ENCODE measurements at regions not wholly inside any gene's neighbourhood (a gene's known extent, or its start where the extent isn't known, plus 50 kb on each side); places are given as distances from the start of the nearest gene placed in this dataset.
"Not testable (repeated sequence)": the region's sequence is repeated elsewhere in the genome, so short reads cannot be mapped to it uniquely, and the experiment has no call there.

- H3K27ac Mint-ChIP-seq; H3K36me3 ChIP-seq (ENCODE audit: insufficient read depth); H3K9me2 ChIP-seq (ENCODE audit: insufficient read depth); H3K79me2 ChIP-seq (replicated peaks; ENCODE audit: insufficient read depth); H3K27ac ChIP-seq (ENCODE audit: low read depth); H3K4me3 ChIP-seq; DNase-seq (ENCODE audit: low spot score); H3F3A ChIP-seq (replicated peaks; ENCODE audit: low read depth); ATAC-seq; H2AFZ ChIP-seq; H3K4me2 ChIP-seq; H3K27me3 Mint-ChIP-seq (ENCODE audit: insufficient read depth, low read depth, poor library complexity); H3K9me3 Mint-ChIP-seq; H3K27me3 ChIP-seq (ENCODE audit: insufficient read depth); H3K36me3 Mint-ChIP-seq (ENCODE audit: low read depth); H3K4me3 Mint-ChIP-seq; H4K20me1 ChIP-seq (replicated peaks; ENCODE audit: insufficient read depth): not testable (repeated sequence)
- H3K4me1 Mint-ChIP-seq = peaks cover 18% of the 10 kb centered on the region
- H3K4me1 ChIP-seq (ENCODE audit: insufficient read depth) = peaks cover 13% of the 10 kb centered on the region; the same call in 1 of the 2 replicates
Observed at GRCh38 chr4:121575392-121575791, 121.4 kb downstream of the ANXA5 start.

- Histone ChIP-seq H3K4me1 (ENCODE audit: insufficient read depth) (peaks cover 5% of the 10 kb centered on the region; the same call in 1 of the 2 replicates), H4K20me1 (replicated peaks; ENCODE audit: insufficient read depth) (no peaks in the 10 kb centered on the region), H3K27me3 (ENCODE audit: insufficient read depth) (no peaks in the 10 kb centered on the region), H3K79me2 (replicated peaks; ENCODE audit: insufficient read depth) (no peaks in the 10 kb centered on the region), H3K9me2 (ENCODE audit: insufficient read depth) (no peaks in the 10 kb centered on the region), H3K27ac (ENCODE audit: low read depth) (no peak overlapping the region), H3K4me2 (no peak overlapping the region), H2AFZ (no peak overlapping the region), H3K4me3 (no peak overlapping the region), H3F3A (replicated peaks; ENCODE audit: low read depth) (no peaks in the 10 kb centered on the region), H3K36me3 (ENCODE audit: insufficient read depth) (no peaks in the 10 kb centered on the region)
- Mint-ChIP-seq H3K9me3 (no peaks in the 10 kb centered on the region), H3K4me3 (no peak overlapping the region), H3K27me3 (ENCODE audit: insufficient read depth, low read depth, poor library complexity) (peaks cover 1% of the 10 kb centered on the region), H3K36me3 (ENCODE audit: low read depth) (no peaks in the 10 kb centered on the region), H3K4me1 (peaks cover 11% of the 10 kb centered on the region), H3K27ac (no peak overlapping the region)
- DNase-seq (ENCODE audit: low spot score) (no peak), ATAC-seq (no peak)
- no peak for TF ChIP-seq ETS1 (IDR thresholded peaks at IDR 0.05)
- no peak for TF ChIP-seq EZH2phosphoT487 (IDR thresholded peaks at IDR 0.05; ENCODE audit: unreplicated experiment)
- TF ChIP-seq STAT1 (IDR thresholded peaks at IDR 0.05; ENCODE audit: unreplicated experiment) = no peak
- TF ChIP-seq ZNF331 (CRISPR knock-in tag; IDR thresholded peaks at IDR 0.05; ENCODE audit: low read depth) = no peak
- TF ChIP-seq JUNB (IDR thresholded peaks at IDR 0.05; ENCODE audit: unreplicated experiment) = no peak
- TF ChIP-seq CTCF (conservative IDR thresholded peaks at IDR 0.05; ENCODE audit: low read depth in 2 of 2) = no peak
- no peak for TF ChIP-seq REST (IDR thresholded peaks at IDR 0.05; ENCODE audit: unreplicated experiment)
- TF ChIP-seq NANOG (IDR thresholded peaks at IDR 0.05; ENCODE audit: borderline replicate concordance) = no peak
- no peak for TF ChIP-seq ZNF462 (CRISPR knock-in tag; IDR thresholded peaks at IDR 0.05)
- TF ChIP-seq POLR2AphosphoS5 (IDR thresholded peaks at IDR 0.05; ENCODE audit: low read depth) = no peak
Observed at GRCh38 chr4:121574618-121575017, 122.2 kb downstream of the ANXA5 start.

All from GM23338 (cell line).